CD4-positive, alpha-beta T cell treated with Interleukin-4 for 1 hour (primary cell): ENCODE measurements at regions not wholly inside any gene's neighbourhood (a gene's known extent, or its start where the extent isn't known, plus 50 kb on each side); places are given as distances from the start of the nearest gene placed in this dataset.

Experiments
- DNase-seq, 2 donors: peaks; one replicate each; pipeline ENCODE4 v3.0.0-alpha.2; 2020 to 2022

DNA sequence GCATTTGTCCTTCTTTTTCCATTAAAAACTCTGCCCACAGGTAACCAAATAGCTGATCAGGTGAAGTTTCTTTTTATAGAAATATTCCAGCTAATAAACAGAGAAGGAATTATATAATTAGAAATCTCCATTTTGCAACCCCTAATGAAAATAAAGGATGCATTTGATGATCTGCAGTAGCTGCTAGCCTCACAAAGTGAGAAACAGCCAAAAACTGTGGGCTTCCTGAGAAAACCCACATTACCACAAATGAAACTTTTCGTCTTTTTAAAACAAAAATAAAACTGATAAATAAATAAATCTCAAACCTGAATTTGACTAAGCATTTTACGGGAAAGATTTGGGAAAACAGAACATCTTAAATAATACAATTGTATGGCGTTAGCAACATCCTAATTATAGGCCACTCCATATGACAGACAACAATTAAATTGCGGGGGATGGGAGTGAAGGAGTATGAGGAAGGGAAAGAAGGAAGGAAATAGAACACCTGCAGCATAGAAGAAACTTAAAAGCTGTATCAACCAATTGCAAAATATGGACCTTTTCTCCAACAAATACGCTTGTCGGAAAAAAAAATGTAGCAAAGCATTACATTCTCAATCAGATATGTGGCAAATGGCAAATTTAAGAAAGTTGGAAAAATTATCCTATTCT, 283.0 kb upstream of the ITGA1 start:
- no peak for DNase-seq

DNA sequence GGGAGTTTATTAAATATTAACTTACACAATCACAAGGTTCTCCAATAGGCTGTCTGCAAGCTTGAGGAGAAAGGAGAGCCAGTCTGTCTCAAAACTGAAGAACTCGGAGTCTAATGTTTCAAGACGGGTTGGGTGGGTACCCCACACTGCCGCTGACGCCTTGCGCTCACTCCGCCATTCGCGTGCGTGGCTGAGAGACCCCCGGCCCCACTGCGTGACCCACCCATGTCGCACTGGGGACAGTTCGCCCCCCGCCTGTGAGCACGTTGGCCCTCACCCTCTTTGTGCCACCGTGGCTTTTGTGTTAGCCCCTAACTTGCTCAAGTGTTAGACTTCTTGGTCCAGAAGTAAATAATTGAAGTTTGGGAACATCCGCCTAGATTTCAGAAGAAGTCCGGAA, 270.0 kb upstream of the ITGA1 start:
- no peak for DNase-seq

- no peak for DNase-seq
Measured at GRCh38 chr5:52520171-52520570, 267.5 kb upstream of the ITGA1 start.

- no peak for DNase-seq
Measured at GRCh38 chr5:52521236-52521635, 266.5 kb upstream of the ITGA1 start.

DNA sequence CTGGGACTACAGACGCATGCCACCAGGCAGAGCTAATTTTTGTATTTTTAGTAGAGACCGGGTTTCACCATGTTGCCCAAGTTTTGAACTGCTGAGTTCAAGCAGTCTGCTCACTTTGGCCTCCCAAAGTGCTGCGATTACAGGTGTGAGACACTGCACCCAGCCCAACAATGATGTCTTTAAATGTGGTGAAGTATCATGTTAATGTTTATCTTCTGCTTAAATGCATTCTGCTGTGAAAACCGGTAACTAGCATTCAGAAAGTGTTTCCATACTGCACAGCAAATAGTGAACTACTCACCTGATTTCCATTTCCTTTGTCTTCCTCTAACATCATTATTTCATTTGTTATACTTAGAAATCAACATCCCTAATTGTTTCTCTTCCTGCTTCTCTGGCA, 264.0 kb upstream of the ITGA1 start:
- DNase-seq: no peak

GRCh38 chr5:52531105-52531504, 256.6 kb upstream of the ITGA1 start:
- no peak for DNase-seq

- no peak for DNase-seq
Measured at GRCh38 chr5:52543594-52543993, 244.1 kb upstream of the ITGA1 start.

DNA sequence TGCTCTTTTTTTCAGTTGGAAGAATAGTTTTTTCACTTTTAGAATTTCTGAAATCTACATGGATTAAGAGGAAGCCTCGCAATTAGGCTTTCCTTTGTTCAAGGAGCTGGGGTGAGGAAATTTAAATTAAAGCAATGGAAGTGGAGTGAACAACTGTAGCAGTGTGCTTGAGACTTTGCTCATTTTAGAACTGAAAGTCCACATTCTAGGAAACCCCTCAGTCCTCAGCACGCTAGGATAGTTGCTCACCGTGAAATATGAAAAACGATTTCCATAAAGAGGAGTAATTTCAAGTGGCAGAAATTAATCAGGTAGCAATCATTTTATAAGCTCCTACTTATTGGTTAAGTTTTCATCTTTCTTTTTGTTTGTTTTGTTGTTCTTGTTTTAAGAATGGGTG, 243.0 kb upstream of the ITGA1 start:
- DNase-seq: no peak

DNA sequence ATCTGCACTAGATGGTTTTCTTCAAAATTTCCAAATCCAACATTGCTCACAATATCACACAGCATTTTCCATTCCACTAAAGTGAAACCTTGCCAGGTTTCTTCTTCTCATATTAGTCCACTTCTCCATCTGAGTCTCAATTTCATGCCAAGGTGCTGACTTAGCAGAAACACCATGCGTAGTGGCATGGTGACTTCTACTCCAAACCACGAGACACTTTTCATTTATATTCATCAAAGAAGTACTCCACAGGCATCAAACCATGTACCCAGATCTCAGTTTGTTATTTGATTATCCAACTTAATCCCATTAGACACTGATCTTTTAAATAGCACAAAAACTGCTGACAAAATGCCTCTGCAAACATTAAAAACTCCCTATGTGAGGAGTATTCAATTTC, 233.4 kb upstream of the ITGA1 start:
- DNase-seq: no peak

GRCh38 chr5:52560366-52560765, 227.3 kb upstream of the ITGA1 start:
- peak in 1 of 2 donors; percentile 1 for DNase-seq

DNA sequence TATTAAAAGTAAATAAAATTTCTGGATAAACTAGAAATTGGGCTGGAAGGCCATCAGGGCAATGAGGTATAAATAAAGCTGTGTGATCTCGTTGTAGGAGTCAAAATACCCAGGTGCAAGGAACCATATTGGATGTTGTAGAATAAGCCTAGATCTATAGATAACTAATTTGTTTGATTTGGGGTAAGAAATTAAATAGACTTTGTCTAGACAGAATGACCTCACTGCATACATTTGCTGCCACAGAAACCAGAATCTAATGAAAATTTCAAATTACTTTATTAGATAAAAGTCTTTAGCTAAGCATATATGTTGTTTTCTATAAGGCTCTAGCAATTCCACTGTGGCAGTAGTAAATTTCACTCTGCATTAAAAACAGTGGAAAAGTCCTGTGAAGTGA, 225.2 kb upstream of the ITGA1 start:
- no peak for DNase-seq

DNA sequence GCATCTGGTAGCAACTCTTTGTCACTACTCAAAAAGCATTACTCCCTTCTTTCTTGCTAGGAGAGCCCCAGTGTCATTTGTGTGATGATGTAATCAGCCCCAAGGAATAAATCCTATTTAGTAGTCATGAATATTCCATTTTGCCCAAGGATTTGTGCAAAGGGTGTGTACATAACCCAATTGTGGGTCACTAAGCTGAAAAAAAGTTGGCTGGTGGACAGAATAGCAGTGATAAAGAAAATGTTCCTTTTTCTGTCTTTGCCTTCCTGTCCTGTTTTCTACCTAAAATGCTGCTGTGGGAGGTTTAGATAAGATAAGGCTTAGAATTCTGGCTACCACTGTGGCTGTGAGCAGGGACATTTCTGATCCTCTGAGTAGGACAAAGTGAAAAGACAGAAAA, 223.1 kb upstream of the ITGA1 start:
- DNase-seq: no peak

- no peak for DNase-seq
Measured at GRCh38 chr5:52577546-52577945, 210.2 kb upstream of the ITGA1 start.

GRCh38 chr5:52579391-52579790, 208.3 kb upstream of the ITGA1 start:
- no peak for DNase-seq

DNA sequence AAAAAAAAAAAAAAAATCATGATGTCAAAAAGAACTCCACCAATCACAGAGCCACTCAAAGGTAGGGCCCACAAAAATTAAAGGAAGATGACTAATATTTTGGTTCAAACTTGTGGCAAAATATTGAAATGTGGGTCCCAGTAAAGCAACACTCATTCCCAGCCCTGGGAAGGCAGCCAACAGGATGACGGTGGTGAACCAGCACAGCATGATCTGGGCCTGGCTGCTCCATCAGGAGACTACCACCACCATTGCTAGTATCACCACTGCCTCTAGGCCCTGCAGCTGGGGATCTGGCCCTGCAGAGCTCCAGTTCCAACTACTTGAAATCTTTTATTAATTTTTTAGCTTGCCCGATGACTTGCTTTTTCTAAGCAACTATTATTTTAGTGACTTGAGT, 206.8 kb upstream of the ITGA1 start:
- DNase-seq: no peak

DNA sequence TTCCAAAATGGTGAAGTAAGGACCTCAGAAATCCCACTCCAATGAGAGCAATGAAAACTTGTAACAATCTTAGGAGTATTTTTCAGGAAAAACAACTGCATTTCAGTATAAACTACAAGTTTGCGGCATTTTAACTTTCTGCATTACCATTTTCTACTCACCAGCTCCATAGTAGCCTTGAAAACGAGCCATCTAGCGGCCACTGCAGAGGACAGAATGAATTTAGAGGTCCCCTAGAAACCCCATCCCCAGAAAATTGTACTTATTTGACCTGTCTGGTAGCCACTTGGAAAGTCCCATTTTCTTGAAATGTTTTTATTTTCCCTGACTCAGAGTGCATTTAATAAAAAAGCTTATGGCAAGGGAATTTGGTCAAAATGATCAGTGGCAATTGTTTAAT, 205.4 kb upstream of the ITGA1 start:
- DNase-seq: no peak

GRCh38 chr5:52587131-52587530, 200.6 kb upstream of the ITGA1 start:
- no peak for DNase-seq

- no peak for DNase-seq
Measured at GRCh38 chr5:52597625-52598024, 190.1 kb upstream of the ITGA1 start.

- no peak for DNase-seq
Measured at GRCh38 chr5:52598968-52599367, 188.7 kb upstream of the ITGA1 start.

GRCh38 chr5:52603778-52604554, 183.8 kb upstream of the ITGA1 start:
- no peak for DNase-seq

GRCh38 chr5:52605317-52606313, 182.1 kb upstream of the ITGA1 start:
- DNase-seq: no peak

GRCh38 chr5:52607227-52607824, 180.4 kb upstream of the ITGA1 start:
- DNase-seq: no peak

DNA sequence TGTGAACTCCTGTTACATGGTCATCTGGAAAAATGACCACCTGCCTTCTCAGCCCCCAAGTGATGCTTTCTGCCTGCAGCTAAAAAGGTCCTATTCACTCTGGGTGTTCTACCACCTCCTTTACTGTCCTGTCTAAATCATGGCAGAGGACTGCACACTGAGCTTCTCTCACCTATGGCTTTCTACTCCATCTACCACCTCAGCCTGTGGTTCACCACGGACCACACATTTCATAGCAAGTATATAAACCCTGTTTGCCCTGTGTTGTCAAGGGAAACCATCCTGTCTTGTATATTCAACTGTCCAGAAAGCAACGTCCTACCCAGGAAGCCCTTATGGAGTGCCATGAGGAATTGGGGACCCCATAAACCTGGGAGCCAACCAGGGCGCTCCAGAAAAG, 167.4 kb upstream of the ITGA1 start:
- no peak for DNase-seq
